Hematopoietic multipotent progenitor cell treated with erythropoietin and hydrocortisone succinate and interleukin-3 and kit ligand, for 4 days (in vitro differentiated cells): ENCODE measurements at regions not wholly inside any gene's neighbourhood (a gene's known extent, or its start where the extent isn't known, plus 50 kb on each side); places are given as distances from the start of the nearest gene placed in this dataset.

Experiments used
- DNase-seq: peaks from one replicate; pipeline ENCODE4 v3.0.0-alpha.2; 2015

GRCh38 chr14:55500219-55500701 is 59.8 kb upstream of the TBPL2 start:
- no peak for DNase-seq

- no peak for DNase-seq
Observed at GRCh38 chr14:55500708-55501107, 60.3 kb upstream of the TBPL2 start.

- DNase-seq = no peak
Observed at GRCh38 chr14:55502746-55503284, 62.4 kb upstream of the TBPL2 start.

GRCh38 chr14:55505846-55506245 is 65.4 kb upstream of the TBPL2 start:
- DNase-seq = no peak

GRCh38 chr14:55508676-55509075 is 68.3 kb upstream of the TBPL2 start:
- DNase-seq = no peak

GRCh38 chr14:55512421-55512820 is 67.6 kb upstream of the KTN1 start:
- DNase-seq = no peak

GRCh38 chr14:55513491-55513890 is 66.5 kb upstream of the KTN1 start:
- no peak for DNase-seq

- DNase-seq = no peak
Observed at GRCh38 chr14:55514819-55515490, 65.1 kb upstream of the KTN1 start.

GRCh38 chr14:55516776-55517175 is 63.2 kb upstream of the KTN1 start:
- no peak for DNase-seq

GRCh38 chr14:55518391-55518790 is 61.6 kb upstream of the KTN1 start:
- peak; percentile 44 for DNase-seq

GRCh38 chr14:55519473-55520080 is 60.4 kb upstream of the KTN1 start:
- DNase-seq = peak; percentile 7

- DNase-seq = no peak
Observed at GRCh38 chr14:55523321-55523720, 56.7 kb upstream of the KTN1 start.
